ENCODE measurements at regions not wholly inside any gene's neighbourhood (a gene's known extent, or its start where the extent isn't known, plus 50 kb on each side); places are given as distances from the start of the nearest gene placed in this dataset.

DNA sequence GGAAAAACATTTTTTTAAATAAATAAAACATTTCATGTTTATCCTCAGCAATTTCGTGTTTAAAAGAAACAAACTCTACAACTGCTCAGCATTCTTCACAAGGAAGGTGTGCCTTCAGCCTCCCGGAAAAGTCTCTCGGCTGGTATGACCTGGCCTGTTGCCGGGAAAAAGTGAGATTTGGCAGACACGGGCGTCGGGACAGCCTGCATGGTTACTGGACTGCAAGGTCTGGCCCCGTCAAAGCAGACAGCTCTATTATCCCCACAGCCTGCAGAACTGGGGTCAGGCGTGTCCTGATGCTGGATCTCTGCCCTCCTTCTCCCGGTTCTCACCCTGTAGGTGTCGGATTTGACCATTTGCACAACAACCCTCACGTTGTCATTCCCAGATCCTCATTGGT is 120.3 kb upstream of the SPATA31C2 start:
- H3K27me3 Mint-ChIP-seq (ENCODE audit: insufficient read depth, low read depth, poor library complexity) = peaks cover 2% of the 10 kb centered on the region
- no peaks in the 10 kb centered on the region for H3F3A ChIP-seq (replicated peaks; ENCODE audit: low read depth)
- 0 out of 2 replicates have a peak overlapping the region, but pooled peaks have one; percentile 32 for H2AFZ ChIP-seq
- ATAC-seq = no peak
- H4K20me1 ChIP-seq (replicated peaks; ENCODE audit: insufficient read depth) = no peaks in the 10 kb centered on the region
- no peaks in the 10 kb centered on the region for H3K27me3 ChIP-seq (ENCODE audit: insufficient read depth)
- H3K36me3 ChIP-seq (ENCODE audit: insufficient read depth) = no peaks in the 10 kb centered on the region
- DNase-seq (ENCODE audit: low spot score) = no peak
- no peak overlapping the region for H3K27ac Mint-ChIP-seq
- H3K4me3 Mint-ChIP-seq = no peak overlapping the region
- no peak overlapping the region for H3K27ac ChIP-seq (ENCODE audit: low read depth)
- no peaks in the 10 kb centered on the region for H3K36me3 Mint-ChIP-seq (ENCODE audit: low read depth)
- H3K4me2 ChIP-seq = no peak overlapping the region
- TF ChIP-seq ZNF114 (CRISPR knock-in tag; IDR thresholded peaks at IDR 0.05) (no peak), STAT1 (IDR thresholded peaks at IDR 0.05; ENCODE audit: unreplicated experiment) (no peak), EZH2phosphoT487 (IDR thresholded peaks at IDR 0.05; ENCODE audit: unreplicated experiment) (no peak), CREB1 (CRISPR knock-in tag; IDR thresholded peaks at IDR 0.05; ENCODE audit: low read depth) (no peak), NANOG (IDR thresholded peaks at IDR 0.05; ENCODE audit: borderline replicate concordance) (no peak), EZH2 (IDR thresholded peaks at IDR 0.05; ENCODE audit: low read depth, unreplicated experiment) (no peak), JUNB (IDR thresholded peaks at IDR 0.05; ENCODE audit: unreplicated experiment) (no peak), POLR2AphosphoS5 (IDR thresholded peaks at IDR 0.05; ENCODE audit: low read depth) (no peak), ZNF331 (CRISPR knock-in tag; IDR thresholded peaks at IDR 0.05; ENCODE audit: low read depth) (no peak)
- TF ChIP-seq, protein P1, sequence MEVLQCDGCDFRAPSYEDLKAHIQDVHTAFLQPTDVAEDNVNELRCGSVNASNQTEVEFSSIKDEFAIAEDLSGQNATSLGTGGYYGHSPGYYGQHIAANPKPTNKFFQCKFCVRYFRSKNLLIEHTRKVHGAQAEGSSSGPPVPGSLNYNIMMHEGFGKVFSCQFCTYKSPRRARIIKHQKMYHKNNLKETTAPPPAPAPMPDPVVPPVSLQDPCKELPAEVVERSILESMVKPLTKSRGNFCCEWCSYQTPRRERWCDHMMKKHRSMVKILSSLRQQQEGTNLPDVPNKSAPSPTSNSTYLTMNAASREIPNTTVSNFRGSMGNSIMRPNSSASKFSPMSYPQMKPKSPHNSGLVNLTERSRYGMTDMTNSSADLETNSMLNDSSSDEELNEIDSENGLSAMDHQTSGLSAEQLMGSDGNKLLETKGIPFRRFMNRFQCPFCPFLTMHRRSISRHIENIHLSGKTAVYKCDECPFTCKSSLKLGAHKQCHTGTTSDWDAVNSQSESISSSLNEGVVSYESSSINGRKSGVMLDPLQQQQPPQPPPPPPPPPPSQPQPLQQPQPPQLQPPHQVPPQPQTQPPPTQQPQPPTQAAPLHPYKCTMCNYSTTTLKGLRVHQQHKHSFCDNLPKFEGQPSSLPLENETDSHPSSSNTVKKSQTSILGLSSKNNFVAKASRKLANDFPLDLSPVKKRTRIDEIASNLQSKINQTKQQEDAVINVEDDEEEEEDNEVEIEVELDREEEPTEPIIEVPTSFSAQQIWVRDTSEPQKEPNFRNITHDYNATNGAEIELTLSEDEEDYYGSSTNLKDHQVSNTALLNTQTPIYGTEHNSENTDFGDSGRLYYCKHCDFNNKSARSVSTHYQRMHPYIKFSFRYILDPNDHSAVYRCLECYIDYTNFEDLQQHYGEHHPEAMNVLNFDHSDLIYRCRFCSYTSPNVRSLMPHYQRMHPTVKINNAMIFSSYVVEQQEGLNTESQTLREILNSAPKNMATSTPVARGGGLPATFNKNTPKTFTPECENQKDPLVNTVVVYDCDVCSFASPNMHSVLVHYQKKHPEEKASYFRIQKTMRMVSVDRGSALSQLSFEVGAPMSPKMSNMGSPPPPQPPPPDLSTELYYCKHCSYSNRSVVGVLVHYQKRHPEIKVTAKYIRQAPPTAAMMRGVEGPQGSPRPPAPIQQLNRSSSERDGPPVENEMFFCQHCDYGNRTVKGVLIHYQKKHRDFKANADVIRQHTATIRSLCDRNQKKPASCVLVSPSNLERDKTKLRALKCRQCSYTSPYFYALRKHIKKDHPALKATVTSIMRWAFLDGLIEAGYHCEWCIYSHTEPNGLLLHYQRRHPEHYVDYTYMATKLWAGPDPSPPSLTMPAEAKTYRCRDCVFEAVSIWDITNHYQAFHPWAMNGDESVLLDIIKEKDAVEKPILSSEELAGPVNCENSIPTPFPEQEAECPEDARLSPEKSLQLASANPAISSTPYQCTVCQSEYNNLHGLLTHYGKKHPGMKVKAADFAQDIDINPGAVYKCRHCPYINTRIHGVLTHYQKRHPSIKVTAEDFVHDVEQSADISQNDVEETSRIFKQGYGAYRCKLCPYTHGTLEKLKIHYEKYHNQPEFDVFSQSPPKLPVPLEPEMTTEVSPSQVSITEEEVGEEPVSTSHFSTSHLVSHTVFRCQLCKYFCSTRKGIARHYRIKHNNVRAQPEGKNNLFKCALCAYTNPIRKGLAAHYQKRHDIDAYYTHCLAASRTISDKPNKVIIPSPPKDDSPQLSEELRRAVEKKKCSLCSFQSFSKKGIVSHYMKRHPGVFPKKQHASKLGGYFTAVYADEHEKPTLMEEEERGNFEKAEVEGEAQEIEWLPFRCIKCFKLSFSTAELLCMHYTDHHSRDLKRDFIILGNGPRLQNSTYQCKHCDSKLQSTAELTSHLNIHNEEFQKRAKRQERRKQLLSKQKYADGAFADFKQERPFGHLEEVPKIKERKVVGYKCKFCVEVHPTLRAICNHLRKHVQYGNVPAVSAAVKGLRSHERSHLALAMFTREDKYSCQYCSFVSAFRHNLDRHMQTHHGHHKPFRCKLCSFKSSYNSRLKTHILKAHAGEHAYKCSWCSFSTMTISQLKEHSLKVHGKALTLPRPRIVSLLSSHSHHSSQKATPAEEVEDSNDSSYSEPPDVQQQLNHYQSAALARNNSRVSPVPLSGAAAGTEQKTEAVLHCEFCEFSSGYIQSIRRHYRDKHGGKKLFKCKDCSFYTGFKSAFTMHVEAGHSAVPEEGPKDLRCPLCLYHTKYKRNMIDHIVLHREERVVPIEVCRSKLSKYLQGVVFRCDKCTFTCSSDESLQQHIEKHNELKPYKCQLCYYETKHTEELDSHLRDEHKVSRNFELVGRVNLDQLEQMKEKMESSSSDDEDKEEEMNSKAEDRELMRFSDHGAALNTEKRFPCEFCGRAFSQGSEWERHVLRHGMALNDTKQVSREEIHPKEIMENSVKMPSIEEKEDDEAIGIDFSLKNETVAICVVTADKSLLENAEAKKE (CRISPR knock-in tag; IDR thresholded peaks at IDR 0.05) = no peak
- TF ChIP-seq, protein P2, sequence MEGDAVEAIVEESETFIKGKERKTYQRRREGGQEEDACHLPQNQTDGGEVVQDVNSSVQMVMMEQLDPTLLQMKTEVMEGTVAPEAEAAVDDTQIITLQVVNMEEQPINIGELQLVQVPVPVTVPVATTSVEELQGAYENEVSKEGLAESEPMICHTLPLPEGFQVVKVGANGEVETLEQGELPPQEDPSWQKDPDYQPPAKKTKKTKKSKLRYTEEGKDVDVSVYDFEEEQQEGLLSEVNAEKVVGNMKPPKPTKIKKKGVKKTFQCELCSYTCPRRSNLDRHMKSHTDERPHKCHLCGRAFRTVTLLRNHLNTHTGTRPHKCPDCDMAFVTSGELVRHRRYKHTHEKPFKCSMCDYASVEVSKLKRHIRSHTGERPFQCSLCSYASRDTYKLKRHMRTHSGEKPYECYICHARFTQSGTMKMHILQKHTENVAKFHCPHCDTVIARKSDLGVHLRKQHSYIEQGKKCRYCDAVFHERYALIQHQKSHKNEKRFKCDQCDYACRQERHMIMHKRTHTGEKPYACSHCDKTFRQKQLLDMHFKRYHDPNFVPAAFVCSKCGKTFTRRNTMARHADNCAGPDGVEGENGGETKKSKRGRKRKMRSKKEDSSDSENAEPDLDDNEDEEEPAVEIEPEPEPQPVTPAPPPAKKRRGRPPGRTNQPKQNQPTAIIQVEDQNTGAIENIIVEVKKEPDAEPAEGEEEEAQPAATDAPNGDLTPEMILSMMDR (conservative IDR thresholded peaks at IDR 0.05; ENCODE audit: low read depth in 2 of 2) = no peak
- TF ChIP-seq, protein P3, sequence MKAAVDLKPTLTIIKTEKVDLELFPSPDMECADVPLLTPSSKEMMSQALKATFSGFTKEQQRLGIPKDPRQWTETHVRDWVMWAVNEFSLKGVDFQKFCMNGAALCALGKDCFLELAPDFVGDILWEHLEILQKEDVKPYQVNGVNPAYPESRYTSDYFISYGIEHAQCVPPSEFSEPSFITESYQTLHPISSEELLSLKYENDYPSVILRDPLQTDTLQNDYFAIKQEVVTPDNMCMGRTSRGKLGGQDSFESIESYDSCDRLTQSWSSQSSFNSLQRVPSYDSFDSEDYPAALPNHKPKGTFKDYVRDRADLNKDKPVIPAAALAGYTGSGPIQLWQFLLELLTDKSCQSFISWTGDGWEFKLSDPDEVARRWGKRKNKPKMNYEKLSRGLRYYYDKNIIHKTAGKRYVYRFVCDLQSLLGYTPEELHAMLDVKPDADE (IDR thresholded peaks at IDR 0.05) = no peak
- TF ChIP-seq, protein P4, sequence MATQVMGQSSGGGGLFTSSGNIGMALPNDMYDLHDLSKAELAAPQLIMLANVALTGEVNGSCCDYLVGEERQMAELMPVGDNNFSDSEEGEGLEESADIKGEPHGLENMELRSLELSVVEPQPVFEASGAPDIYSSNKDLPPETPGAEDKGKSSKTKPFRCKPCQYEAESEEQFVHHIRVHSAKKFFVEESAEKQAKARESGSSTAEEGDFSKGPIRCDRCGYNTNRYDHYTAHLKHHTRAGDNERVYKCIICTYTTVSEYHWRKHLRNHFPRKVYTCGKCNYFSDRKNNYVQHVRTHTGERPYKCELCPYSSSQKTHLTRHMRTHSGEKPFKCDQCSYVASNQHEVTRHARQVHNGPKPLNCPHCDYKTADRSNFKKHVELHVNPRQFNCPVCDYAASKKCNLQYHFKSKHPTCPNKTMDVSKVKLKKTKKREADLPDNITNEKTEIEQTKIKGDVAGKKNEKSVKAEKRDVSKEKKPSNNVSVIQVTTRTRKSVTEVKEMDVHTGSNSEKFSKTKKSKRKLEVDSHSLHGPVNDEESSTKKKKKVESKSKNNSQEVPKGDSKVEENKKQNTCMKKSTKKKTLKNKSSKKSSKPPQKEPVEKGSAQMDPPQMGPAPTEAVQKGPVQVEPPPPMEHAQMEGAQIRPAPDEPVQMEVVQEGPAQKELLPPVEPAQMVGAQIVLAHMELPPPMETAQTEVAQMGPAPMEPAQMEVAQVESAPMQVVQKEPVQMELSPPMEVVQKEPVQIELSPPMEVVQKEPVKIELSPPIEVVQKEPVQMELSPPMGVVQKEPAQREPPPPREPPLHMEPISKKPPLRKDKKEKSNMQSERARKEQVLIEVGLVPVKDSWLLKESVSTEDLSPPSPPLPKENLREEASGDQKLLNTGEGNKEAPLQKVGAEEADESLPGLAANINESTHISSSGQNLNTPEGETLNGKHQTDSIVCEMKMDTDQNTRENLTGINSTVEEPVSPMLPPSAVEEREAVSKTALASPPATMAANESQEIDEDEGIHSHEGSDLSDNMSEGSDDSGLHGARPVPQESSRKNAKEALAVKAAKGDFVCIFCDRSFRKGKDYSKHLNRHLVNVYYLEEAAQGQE (IDR thresholded peaks at IDR 0.05; ENCODE audit: unreplicated experiment) = no peak
- H3K4me1 ChIP-seq (ENCODE audit: insufficient read depth) = no peaks in the 10 kb centered on the region
- H3K4me3 ChIP-seq = no peak overlapping the region
- H3K9me3 Mint-ChIP-seq = peaks cover 8% of the 10 kb centered on the region; the same call in 1 of the 3 replicates
- H3K79me2 ChIP-seq (replicated peaks; ENCODE audit: insufficient read depth) = no peaks in the 10 kb centered on the region
- H3K9me2 ChIP-seq (ENCODE audit: insufficient read depth) = peaks cover 9% of the 10 kb centered on the region; the same call in 1 of the 2 replicates
- peaks cover 4% of the 10 kb centered on the region; the same call in 2 of the 3 replicates for H3K4me1 Mint-ChIP-seq

Measured in GM23338 (cell line).